Stimulated activated CD4-positive, alpha-beta T cell treated with anti-CD3 and anti-CD28 coated beads, TNF-alpha, amount 100 ng/mL, for 48 hours (primary cell): ENCODE measurements at regions not wholly inside any gene's neighbourhood (a gene's known extent, or its start where the extent isn't known, plus 50 kb on each side); places are given as distances from the start of the nearest gene placed in this dataset.
"Not testable (repeated sequence)": the region's sequence is repeated elsewhere in the genome, so short reads cannot be mapped to it uniquely, and the experiment has no call there.

Experiments
- DNase-seq, 3 donors: peaks; one replicate each; pipeline ENCODE4 v3.0.0-alpha.2; 2020; ENCODE audit warnings: low read depth in 3 of 3

- no peak for DNase-seq
These were observed 325.2 kb upstream of the RPS23 start for GRCh38 chr5:82603033-82603987.

- DNase-seq: no peak
These were observed 323.7 kb upstream of the RPS23 start for GRCh38 chr5:82601861-82602260.

- DNase-seq: no peak
These were observed 322.9 kb upstream of the RPS23 start for GRCh38 chr5:82601077-82601476.

GRCh38 chr5:82599692-82600091 lies 321.5 kb upstream of the RPS23 start:
- no peak for DNase-seq

GRCh38 chr5:82599030-82599429 lies 320.9 kb upstream of the RPS23 start:
- DNase-seq: no peak

GRCh38 chr5:82597437-82597836 lies 319.3 kb upstream of the RPS23 start:
- DNase-seq: no peak

GRCh38 chr5:82596451-82596850 lies 318.3 kb upstream of the RPS23 start:
- no peak for DNase-seq

GRCh38 chr5:82595113-82595512 lies 317.0 kb upstream of the RPS23 start:
- DNase-seq: no peak

- no peak for DNase-seq
These were observed 315.9 kb upstream of the RPS23 start for GRCh38 chr5:82594097-82594496.

- DNase-seq: no peak
These were observed 315.3 kb upstream of the RPS23 start for GRCh38 chr5:82593481-82593880.

GRCh38 chr5:82591021-82591515 lies 312.9 kb upstream of the RPS23 start:
- DNase-seq: no peak

- no peak for DNase-seq
These were observed 312.0 kb upstream of the RPS23 start for GRCh38 chr5:82590112-82590511.

GRCh38 chr5:82586661-82587310 lies 308.6 kb upstream of the RPS23 start:
- DNase-seq: no peak

GRCh38 chr5:82586181-82586580 lies 308.0 kb upstream of the RPS23 start:
- DNase-seq: no peak

- DNase-seq: no peak
These were observed 306.5 kb upstream of the RPS23 start for GRCh38 chr5:82584631-82585030.

GRCh38 chr5:82583331-82583730 lies 305.2 kb upstream of the RPS23 start:
- DNase-seq: not testable (repeated sequence)

GRCh38 chr5:82564963-82565362 lies 286.8 kb upstream of the RPS23 start:
- DNase-seq: no peak

- no peak for DNase-seq
These were observed 285.6 kb upstream of the RPS23 start for GRCh38 chr5:82563745-82564144.

- no peak for DNase-seq
These were observed 284.6 kb upstream of the RPS23 start for GRCh38 chr5:82562696-82563240.

- DNase-seq: no peak
These were observed 283.6 kb upstream of the RPS23 start for GRCh38 chr5:82561797-82562196.

GRCh38 chr5:82560969-82561368 lies 282.8 kb upstream of the RPS23 start:
- DNase-seq: no peak

GRCh38 chr5:82560561-82560960 lies 282.4 kb upstream of the RPS23 start:
- DNase-seq: no peak
